Mucosa of stomach (tissue), 1 donor: ENCODE measurements at regions not wholly inside any gene's neighbourhood (a gene's known extent, or its start where the extent isn't known, plus 50 kb on each side); places are given as distances from the start of the nearest gene placed in this dataset.

Experiments used
- H3K27me3 ChIP-seq: one replicate; pipeline ENCODE4 v1.7.0; 2013; ENCODE audit warnings: mild to moderate bottlenecking, low read length; ENCODE audit not compliant: control insufficient read depth, insufficient read depth
- H3K36me3 ChIP-seq: one replicate; pipeline ENCODE4 v1.7.0; 2013; ENCODE audit warnings: low read length; ENCODE audit not compliant: control insufficient read depth, insufficient read depth
- H3K4me1 ChIP-seq: one replicate; pipeline ENCODE4 v1.7.0; 2013; ENCODE audit warnings: mild to moderate bottlenecking, low read length; ENCODE audit not compliant: control insufficient read depth, insufficient read depth
- H3K4me3 ChIP-seq: one replicate; pipeline ENCODE4 v1.7.0; 2013; ENCODE audit warnings: low read length
- H3K9ac ChIP-seq: one replicate; pipeline ENCODE4 v1.7.0; 2013; ENCODE audit warnings: mild to moderate bottlenecking, low read length, moderate library complexity
- H3K9me3 ChIP-seq: one replicate; pipeline ENCODE4 v1.7.0; 2013; ENCODE audit warnings: mild to moderate bottlenecking, low read length, moderate library complexity; ENCODE audit not compliant: control insufficient read depth
- donor health status: Pancreatic carcinoma.

DNA sequence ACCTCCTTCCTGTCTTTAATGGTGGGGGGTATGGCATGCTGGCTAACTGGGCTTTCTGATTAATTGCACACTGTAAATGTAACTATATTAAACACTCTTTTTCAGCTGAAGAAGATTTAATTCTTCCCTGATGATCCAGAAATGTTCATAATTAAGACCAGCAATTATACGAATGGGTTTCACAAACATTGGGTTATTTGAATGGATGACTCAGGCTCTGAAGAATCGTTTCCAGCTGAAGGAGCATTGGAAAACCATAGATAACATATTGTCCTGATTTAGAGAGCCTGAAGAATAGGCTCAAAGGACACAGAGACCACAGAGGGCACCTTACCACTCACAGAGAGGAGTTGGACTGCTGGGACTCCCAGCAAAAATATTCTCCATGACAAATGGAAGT is 130.7 kb upstream of the SSTR4 start:
- Histone ChIP-seq H3K27me3 (peaks cover 4% of the 10 kb centered on the region), H3K36me3 (no peaks in the 10 kb centered on the region), H3K4me3 (no peak overlapping the region), H3K4me1 (no peaks in the 10 kb centered on the region), H3K9ac (no peak overlapping the region), H3K9me3 (no peaks in the 10 kb centered on the region)

DNA sequence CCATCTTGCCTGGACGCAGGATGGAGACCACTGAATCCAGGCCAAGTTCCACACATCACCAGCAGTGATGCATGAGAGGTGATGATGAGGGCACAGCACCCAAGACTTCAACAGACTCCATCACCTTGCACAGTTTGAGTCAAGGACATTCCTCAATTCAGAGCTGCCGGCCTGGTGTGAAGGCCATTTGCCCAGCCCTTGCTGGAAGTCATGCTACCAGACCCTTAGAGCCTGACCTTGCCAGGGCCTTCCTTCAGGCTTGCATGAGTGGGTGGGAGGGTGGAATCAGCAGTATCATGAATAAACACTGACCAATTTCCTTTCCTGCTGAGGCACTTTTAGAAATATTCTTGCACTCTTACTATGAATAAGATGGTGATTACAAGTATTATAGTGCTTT is 130.2 kb upstream of the SSTR4 start:
- H3K9ac ChIP-seq: no peak overlapping the region
- peaks cover 4% of the 10 kb centered on the region for H3K27me3 ChIP-seq
- H3K4me3 ChIP-seq: no peak overlapping the region
- H3K9me3 ChIP-seq: no peaks in the 10 kb centered on the region
- no peaks in the 10 kb centered on the region for H3K36me3 ChIP-seq
- H3K4me1 ChIP-seq: no peaks in the 10 kb centered on the region

DNA sequence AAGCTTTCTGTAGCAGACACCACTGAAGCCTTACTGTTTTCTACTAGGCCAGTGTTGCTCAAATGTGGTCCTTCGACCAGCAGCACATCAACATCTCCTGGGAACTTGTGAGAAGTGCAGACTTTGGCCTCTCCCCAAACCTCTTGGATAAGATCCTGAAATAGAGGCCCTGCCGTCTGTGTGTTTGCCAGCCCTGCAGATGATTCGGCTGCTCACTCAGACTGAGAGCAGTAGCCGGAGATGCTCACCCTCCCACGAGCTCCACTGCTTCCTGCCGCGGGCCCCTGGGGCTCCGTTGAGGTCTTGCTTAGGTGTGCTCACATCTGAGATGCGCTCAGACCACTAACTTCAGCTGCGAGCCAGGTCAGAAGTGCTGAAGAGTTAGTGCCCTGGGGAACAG is 129.5 kb upstream of the SSTR4 start:
- H3K4me3 ChIP-seq: no peak overlapping the region
- H3K9me3 ChIP-seq: no peaks in the 10 kb centered on the region
- H3K36me3 ChIP-seq: no peaks in the 10 kb centered on the region
- peaks cover 4% of the 10 kb centered on the region for H3K27me3 ChIP-seq
- H3K4me1 ChIP-seq: no peaks in the 10 kb centered on the region
- no peak overlapping the region for H3K9ac ChIP-seq

DNA sequence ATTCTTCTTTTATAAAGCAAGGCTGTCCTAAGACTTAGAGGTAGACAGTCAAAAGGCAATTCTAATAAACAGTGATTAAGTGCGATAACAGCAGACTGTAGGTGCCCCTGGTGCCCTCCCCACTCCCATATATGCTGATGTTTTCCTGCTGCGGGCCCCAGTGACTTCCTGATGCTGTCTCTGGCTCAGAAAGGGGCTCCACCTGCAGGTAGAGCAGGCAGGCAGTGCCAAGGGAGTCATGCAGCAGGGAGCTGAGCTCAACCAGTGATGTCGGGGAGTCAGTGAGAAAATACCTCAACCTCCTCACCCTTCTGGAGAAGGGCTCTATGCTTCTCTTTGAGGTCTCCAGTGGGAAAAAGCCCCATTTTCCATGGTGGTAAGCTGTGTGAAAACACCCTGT is 126.7 kb upstream of the SSTR4 start:
- Histone ChIP-seq H3K4me1 (no peaks in the 10 kb centered on the region), H3K9ac (no peak overlapping the region), H3K9me3 (no peaks in the 10 kb centered on the region), H3K27me3 (peaks cover 4% of the 10 kb centered on the region), H3K4me3 (no peak overlapping the region), H3K36me3 (no peaks in the 10 kb centered on the region)

DNA sequence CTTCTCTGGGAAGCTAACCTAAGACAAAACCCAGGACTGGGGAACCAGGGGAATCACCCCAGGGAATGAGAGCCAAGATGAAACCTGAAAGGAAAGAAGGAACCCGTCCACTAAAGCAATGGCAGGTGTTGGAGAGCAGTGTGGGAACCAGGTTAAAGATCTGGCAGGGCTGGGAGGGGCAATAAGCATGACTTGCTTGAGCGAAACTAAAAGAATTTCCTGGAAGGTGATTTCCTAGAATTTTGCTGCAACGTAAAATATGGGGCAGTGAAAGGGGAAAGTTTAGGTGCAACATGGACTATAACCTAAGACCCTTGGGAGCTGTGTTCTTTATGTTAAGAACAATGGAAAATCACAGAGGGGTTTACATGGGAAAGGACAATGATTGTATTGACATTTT is 126.2 kb upstream of the SSTR4 start:
- Histone ChIP-seq H3K9ac (no peak overlapping the region), H3K4me3 (no peak overlapping the region), H3K27me3 (peaks cover 4% of the 10 kb centered on the region)

DNA sequence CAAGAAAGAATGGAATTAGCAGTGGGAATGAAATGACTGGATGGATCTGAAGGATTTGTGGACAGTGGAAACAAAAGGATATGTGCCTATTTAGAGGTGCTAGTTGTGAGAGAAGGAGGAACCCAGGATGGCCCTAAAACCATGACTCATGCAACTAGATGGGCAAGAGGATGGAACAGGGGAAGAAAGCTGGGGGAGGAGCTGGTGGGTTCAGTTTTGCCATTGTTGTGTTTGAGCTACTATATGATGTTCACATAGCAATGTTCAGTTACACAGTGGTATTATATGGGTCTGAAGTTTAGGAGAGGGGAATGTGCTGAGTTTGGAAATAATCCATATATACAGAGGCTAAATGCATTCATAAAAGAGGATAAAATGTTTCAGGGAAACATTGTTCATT is 125.7 kb upstream of the SSTR4 start:
- H3K4me3 ChIP-seq: no peak overlapping the region
- H3K36me3 ChIP-seq: no peaks in the 10 kb centered on the region
- H3K9ac ChIP-seq: no peak overlapping the region
- H3K9me3 ChIP-seq: no peaks in the 10 kb centered on the region
- H3K27me3 ChIP-seq: peaks cover 4% of the 10 kb centered on the region
- H3K4me1 ChIP-seq: no peaks in the 10 kb centered on the region

More for the DNA sequence above, 126.2 kb upstream of the SSTR4 start:
- no peaks in the 10 kb centered on the region for H3K9me3 ChIP-seq
- H3K4me1 ChIP-seq: no peaks in the 10 kb centered on the region
- H3K36me3 ChIP-seq: no peaks in the 10 kb centered on the region

DNA sequence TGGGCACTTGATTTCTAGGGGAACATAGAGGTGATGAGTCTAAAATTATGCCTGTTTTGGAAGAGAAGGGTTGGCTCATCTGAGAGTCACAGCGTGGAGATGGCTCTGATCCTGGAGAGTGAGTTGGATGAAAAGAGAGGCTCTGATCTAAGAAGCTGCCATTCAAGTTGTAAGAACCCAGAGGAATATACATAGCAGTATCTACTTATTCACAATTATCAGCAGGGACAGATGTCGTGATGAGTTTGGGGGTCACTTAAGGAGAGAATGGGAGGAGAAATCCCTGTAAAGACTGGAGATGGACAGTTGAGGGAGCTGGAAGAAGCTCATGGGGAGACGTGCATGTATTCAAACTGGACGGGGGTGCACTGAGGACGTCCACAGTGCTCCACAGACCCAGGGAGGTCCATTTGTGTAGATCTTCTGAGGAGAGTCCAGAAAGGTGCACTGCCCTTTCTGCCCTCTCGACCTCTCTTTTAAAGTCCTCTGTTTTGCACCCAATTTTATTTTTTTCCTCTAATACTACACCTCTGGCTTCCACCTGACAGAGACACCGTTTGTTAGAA is 124.7 kb upstream of the SSTR4 start:
- H3K9me3 ChIP-seq: no peaks in the 10 kb centered on the region
- no peaks in the 10 kb centered on the region for H3K4me1 ChIP-seq
- peaks cover 4% of the 10 kb centered on the region for H3K27me3 ChIP-seq
- no peaks in the 10 kb centered on the region for H3K36me3 ChIP-seq
- H3K9ac ChIP-seq: no peak overlapping the region
- H3K4me3 ChIP-seq: no peak overlapping the region

DNA sequence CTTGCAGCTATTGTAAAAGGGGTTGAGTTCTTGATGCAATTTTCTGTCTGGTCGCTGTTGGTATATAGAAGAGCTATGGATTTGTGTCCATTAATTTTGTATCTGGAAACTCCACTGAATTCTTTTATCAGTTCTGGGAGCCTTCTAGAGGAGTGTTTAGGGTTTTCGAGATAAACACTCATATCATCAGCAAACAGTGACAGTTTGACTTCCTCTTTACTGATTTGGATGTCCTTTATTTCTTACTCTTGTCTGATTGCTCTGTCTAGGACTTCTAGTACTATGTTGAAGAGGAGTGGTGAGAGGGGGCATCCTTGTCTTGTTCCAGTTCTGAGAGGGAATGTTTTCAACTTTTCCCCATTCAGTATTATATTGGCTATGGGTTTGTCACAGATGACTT is 120.8 kb upstream of the SSTR4 start:
- peaks cover 11% of the 10 kb centered on the region for H3K4me1 ChIP-seq
- no peak overlapping the region for H3K4me3 ChIP-seq
- H3K27me3 ChIP-seq: no peaks in the 10 kb centered on the region
- H3K36me3 ChIP-seq: no peaks in the 10 kb centered on the region
- no peak overlapping the region for H3K9ac ChIP-seq
- no peaks in the 10 kb centered on the region for H3K9me3 ChIP-seq

DNA sequence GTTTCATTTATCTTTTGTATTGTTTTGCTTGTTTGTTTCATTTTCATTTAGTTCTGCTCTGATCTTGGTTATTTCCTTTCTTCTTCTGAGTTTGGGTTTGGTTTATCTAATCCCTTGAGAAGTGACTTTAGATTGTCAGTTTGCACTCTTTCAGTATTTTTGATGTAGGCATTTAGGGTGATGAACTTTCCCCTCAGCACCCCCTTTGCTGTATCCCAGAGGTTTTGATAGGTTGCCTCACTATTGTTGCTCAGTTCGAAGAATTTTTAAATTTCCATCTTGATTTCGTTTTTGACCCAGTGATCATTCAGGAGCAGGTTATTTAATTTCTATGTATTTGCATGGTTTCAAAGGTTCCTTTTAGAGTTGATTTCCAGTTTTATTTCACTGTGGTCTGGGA is 119.6 kb upstream of the SSTR4 start:
- no peaks in the 10 kb centered on the region for H3K9me3 ChIP-seq
- no peak overlapping the region for H3K9ac ChIP-seq
- H3K36me3 ChIP-seq: no peaks in the 10 kb centered on the region
- H3K4me1 ChIP-seq: peaks cover 11% of the 10 kb centered on the region
- H3K4me3 ChIP-seq: no peak overlapping the region
- H3K27me3 ChIP-seq: no peaks in the 10 kb centered on the region

DNA sequence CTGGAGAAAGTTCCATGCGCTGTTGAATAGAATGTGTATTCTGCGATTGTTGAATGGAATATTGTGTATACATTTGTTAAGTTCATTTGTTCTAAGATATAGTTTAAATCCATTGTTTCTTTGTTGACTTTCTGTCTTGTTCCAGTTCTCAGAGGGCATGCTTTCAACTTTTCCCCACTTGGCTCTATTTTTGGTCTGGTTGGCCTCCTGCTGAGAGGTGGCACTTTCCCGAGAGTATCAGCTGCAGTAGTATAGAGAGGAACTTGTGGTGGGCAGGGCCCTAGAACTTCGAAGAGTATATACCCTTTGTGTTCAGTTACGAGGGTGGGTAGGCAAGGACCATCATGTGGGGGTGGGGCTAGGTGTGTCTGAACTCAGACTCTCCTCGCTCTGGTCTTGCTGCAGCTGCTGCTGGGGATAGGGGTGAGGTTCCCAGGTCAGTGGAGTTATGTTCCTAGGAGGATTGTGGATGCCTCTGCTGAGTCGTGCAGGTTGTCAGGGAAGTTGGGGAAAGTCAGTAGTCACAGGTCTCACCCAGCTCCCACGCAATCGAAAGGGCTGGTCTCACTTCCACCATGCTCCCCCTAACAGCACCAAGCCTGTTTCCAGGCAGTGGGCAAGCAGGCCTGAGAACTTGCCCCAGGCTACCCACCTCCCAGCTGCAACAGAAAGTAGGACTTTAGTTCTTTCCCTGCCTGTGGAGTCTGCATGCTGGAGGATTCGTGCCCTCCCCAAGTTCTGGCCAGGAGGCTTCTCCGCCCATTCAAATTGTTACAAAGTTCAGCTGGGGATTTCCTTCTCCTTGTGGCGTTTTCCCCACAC is 118.9 kb upstream of the SSTR4 start:
- Histone ChIP-seq H3K9me3 (no peaks in the 10 kb centered on the region), H3K36me3 (no peaks in the 10 kb centered on the region), H3K27me3 (no peaks in the 10 kb centered on the region), H3K4me1 (peaks cover 11% of the 10 kb centered on the region), H3K9ac (no peak overlapping the region), H3K4me3 (no peak overlapping the region)

DNA sequence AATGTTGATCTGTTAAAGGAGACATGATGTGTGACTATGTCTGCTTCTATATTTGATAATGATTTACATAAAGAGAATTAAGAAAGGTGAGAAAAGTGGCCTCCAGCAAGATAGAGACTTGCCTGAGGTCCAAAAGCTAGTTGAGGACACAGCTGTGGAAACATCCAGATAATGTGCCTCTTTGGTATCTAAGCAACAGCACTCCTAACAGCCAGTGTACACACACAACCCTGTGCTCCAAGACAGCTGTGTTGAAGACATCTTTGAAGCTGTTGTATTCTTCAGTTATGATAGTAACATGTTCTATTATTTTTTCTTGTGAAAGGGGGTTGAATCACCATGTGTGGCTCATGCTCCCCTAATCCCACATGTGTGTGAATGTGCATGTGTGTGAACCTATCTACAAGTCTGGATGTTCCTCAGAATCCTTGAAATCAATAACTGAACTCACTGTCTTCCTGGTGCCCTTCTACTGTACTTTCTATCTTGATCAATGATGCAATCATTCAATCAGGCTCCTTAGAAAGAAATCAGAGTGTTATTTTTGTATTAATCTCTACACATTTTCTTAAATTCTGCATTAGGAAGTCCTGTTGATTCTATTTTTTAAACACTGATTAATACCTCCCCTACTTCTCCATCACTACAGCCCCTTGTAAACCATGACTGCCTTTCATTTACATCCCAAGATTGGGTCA is 116.7 kb upstream of the SSTR4 start:
- Histone ChIP-seq H3K4me3 (no peak overlapping the region), H3K4me1 (peaks cover 18% of the 10 kb centered on the region), H3K36me3 (no peaks in the 10 kb centered on the region), H3K9me3 (no peaks in the 10 kb centered on the region), H3K9ac (no peak overlapping the region), H3K27me3 (no peaks in the 10 kb centered on the region)

DNA sequence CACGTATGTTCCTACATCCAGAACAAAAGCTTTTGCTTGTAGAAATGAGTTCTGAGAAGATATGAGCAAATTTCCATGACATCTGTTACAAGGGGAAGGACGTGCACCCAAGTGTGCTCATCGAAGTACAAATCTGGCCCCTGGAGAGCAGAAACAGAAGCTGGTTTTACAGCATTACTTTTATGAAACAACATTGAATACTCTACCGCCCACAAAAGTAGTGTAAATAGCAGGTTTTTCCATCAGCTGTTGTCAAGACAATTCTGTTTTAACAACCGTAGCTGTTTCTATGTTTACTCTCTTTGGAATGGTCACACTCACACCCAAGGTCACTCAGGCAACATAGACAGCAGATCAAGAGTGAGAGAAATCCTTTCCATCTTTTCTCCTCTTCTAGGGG is 114.2 kb upstream of the SSTR4 start:
- Histone ChIP-seq H3K4me3 (no peak overlapping the region), H3K36me3 (no peaks in the 10 kb centered on the region), H3K9me3 (no peaks in the 10 kb centered on the region), H3K4me1 (peaks cover 18% of the 10 kb centered on the region), H3K9ac (no peak overlapping the region), H3K27me3 (no peaks in the 10 kb centered on the region)
